HEK293T (cell line): ENCODE measurements at regions not wholly inside any gene's neighbourhood (a gene's known extent, or its start where the extent isn't known, plus 50 kb on each side); places are given as distances from the start of the nearest gene placed in this dataset.

Experiments
- ARNT ChIP-seq: fragments of 450-650 bp; IDR thresholded peaks from 2 replicates; pipeline ENCODE4 v1.6.1; 2017; ENCODE audit warnings: mild to moderate bottlenecking
- BHLHE40 ChIP-seq: fragments of 450-650 bp; IDR thresholded peaks from 2 replicates; pipeline ENCODE4 v1.6.1; 2016; ENCODE audit warnings: mild to moderate bottlenecking, moderate library complexity, borderline replicate concordance
- HDGF ChIP-seq: fragments of 450-650 bp; IDR thresholded peaks from 2 replicates; pipeline ENCODE4 v1.6.1; 2017; ENCODE audit warnings: antibody characterized with exemption, borderline replicate concordance
- LEF1 ChIP-seq: fragments of 450-650 bp; IDR thresholded peaks from 2 replicates; pipeline ENCODE4 v1.6.1; 2017; ENCODE audit warnings: mild to moderate bottlenecking, borderline replicate concordance
- PKNOX1 ChIP-seq: fragments of 450-650 bp; IDR thresholded peaks from 2 replicates; pipeline ENCODE4 v1.6.1; 2016
- SP1 ChIP-seq: fragments of 450-650 bp; IDR thresholded peaks from 2 replicates; pipeline ENCODE4 v1.6.1; 2017
- SUZ12 ChIP-seq: fragments of 450-650 bp; IDR thresholded peaks from 2 replicates; pipeline ENCODE4 v1.6.1; 2016; ENCODE audit warnings: mild to moderate bottlenecking
- TARDBP ChIP-seq: fragments of 450-650 bp; IDR thresholded peaks from 2 replicates; pipeline ENCODE4 v1.6.1; 2016
- ZNF384 ChIP-seq: fragments of 450-650 bp; IDR thresholded peaks from 2 replicates; pipeline ENCODE4 v1.6.1; 2016

DNA sequence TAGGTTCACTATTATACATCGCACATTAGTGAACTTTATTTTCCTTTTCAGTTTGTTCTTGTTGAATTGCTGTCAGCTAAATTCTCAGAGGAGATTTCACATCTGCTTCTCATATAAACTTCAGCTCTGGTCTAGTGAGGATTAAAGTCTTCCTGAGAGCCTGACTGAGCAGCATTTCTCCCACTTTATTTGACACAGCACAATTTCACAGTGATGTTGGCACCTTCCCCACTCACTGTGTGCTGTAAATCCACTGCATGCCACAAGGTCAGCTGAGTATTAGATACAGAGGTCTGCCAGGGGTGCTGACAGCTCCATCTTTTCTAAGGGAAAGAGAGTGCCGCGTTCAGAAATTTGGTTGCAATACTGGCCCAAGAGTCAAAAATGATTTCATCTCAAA lies 567.4 kb downstream of the PRR16 start:
- TF ChIP-seq ARNT = no peak
- no peak for TF ChIP-seq BHLHE40
- no peak for TF ChIP-seq LEF1
- TF ChIP-seq SP1 = no peak
- TF ChIP-seq SUZ12 = no peak
- no peak for TF ChIP-seq ZNF384
- no peak for TF ChIP-seq TARDBP
- no peak for TF ChIP-seq PKNOX1
- TF ChIP-seq HDGF = no peak
